ENCODE measurements at regions not wholly inside any gene's neighbourhood (a gene's known extent, or its start where the extent isn't known, plus 50 kb on each side); places are given as distances from the start of the nearest gene placed in this dataset.

DNA sequence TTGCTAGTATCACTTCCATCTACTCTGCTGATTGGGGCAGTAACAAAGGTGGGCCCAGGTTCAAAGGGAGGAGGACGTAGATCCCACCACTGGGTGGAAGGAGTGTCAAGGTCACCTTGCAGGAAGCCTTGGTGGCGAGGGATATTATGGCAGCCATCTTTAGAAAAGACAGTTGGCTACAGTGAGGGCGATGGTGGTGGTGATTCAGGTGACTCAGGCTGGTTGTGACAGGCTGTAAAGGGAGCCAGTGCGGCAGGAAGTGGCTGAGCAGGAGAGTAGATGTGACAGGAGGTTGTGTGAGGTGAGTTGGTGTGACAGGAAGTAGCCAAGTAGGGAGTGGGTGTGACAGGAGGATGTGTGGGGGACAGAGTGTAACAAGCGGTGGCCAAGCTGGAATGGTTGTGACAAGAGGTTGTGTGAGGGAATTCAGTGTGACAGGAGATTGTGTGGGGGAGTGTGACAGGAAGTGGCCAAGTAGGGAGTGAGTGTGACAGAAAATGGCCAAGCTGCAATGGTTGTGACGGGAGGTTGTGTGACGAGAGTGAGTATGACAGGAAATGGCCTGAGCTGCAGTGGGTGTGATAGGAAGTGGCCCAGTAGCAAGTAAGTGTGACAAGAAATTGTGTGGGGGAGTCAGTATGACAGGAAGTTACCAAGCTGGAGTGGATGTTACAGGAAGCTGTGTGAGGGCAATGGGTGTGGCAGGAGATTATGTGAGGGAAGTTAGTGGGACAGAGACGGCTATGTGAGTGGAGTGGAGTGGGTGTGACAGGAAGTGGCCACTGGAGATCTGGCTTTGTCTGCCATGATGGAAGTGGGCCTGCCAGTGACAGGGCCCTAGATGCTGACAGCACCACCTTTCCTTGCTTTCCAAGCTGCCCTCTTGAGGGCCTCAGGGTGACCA is 136.5 kb upstream of the MYL2 start:
- TF ChIP-seq CTCF (IDR thresholded peaks at IDR 0.05) (no peak), POLR2A (IDR thresholded peaks at IDR 0.05) (no peak)

Measured in ovary (tissue), 3 donors.